ENCODE measurements at regions not wholly inside any gene's neighbourhood (a gene's known extent, or its start where the extent isn't known, plus 50 kb on each side); places are given as distances from the start of the nearest gene placed in this dataset.
A peak's percentile ranks its signal among the peaks of the same experiment; 100 is the strongest.

GRCh38 chr4:54976031-54976430, 149.4 kb downstream of the KDR start:
- no peak for TF ChIP-seq CREB1 (IDR thresholded peaks at IDR 0.05; ENCODE audit: low read depth)
- TF ChIP-seq YY1 (IDR thresholded peaks at IDR 0.05; ENCODE audit: low read depth) = no peak
- TF ChIP-seq ZBTB7A (IDR thresholded peaks at IDR 0.05; ENCODE audit: low read depth) = no peak
- no peak for TF ChIP-seq TEAD4 (IDR thresholded peaks at IDR 0.05)
- no peak for TF ChIP-seq RAD21 (IDR thresholded peaks at IDR 0.05; ENCODE audit: low read depth)

GRCh38 chr4:54973784-54974183, 151.6 kb downstream of the KDR start:
- TF ChIP-seq ZBTB7A (IDR thresholded peaks at IDR 0.05; ENCODE audit: low read depth) = no peak
- no peak for TF ChIP-seq YY1 (IDR thresholded peaks at IDR 0.05; ENCODE audit: low read depth)
- TF ChIP-seq MAX (IDR thresholded peaks at IDR 0.05) = no peak
- TF ChIP-seq NFIC (IDR thresholded peaks at IDR 0.05) = no peak
- no peak for TF ChIP-seq USF1 (IDR thresholded peaks at IDR 0.05)
- TF ChIP-seq TAF1 (IDR thresholded peaks at IDR 0.05; ENCODE audit: low read depth) = no peak

- no peak for TF ChIP-seq USF1 (IDR thresholded peaks at IDR 0.05)
- peak; percentile 72 for TF ChIP-seq RAD21 (IDR thresholded peaks at IDR 0.05; ENCODE audit: low read depth)
Observed at GRCh38 chr4:54971474-54971950, 153.9 kb downstream of the KDR start.

GRCh38 chr4:54967289-54967688, 158.1 kb downstream of the KDR start:
- TF ChIP-seq CREB1 (IDR thresholded peaks at IDR 0.05; ENCODE audit: low read depth) (no peak), RAD21 (IDR thresholded peaks at IDR 0.05; ENCODE audit: low read depth) (no peak)

- TF ChIP-seq RAD21 (IDR thresholded peaks at IDR 0.05; ENCODE audit: low read depth) (peak; percentile 67), FOXM1 (IDR thresholded peaks at IDR 0.05; ENCODE audit: borderline replicate concordance, low read depth) (no peak)
Observed at GRCh38 chr4:54961357-54961975, 163.9 kb downstream of the KDR start.

- TF ChIP-seq CREB1 (IDR thresholded peaks at IDR 0.05; ENCODE audit: low read depth) (no peak), TEAD4 (IDR thresholded peaks at IDR 0.05) (no peak), NFIC (IDR thresholded peaks at IDR 0.05) (no peak), RAD21 (IDR thresholded peaks at IDR 0.05; ENCODE audit: low read depth) (no peak), TCF12 (IDR thresholded peaks at IDR 0.05; ENCODE audit: low read depth) (no peak), MAX (IDR thresholded peaks at IDR 0.05) (no peak), EGR1 (IDR thresholded peaks at IDR 0.05) (no peak), TAF1 (IDR thresholded peaks at IDR 0.05; ENCODE audit: low read depth) (no peak), FOXM1 (IDR thresholded peaks at IDR 0.05; ENCODE audit: borderline replicate concordance, low read depth) (no peak), ZBTB7A (IDR thresholded peaks at IDR 0.05; ENCODE audit: low read depth) (no peak), YY1 (IDR thresholded peaks at IDR 0.05; ENCODE audit: low read depth) (no peak), EP300 (IDR thresholded peaks at IDR 0.05; ENCODE audit: borderline replicate concordance) (no peak), CEBPB (IDR thresholded peaks at IDR 0.05) (no peak), USF1 (IDR thresholded peaks at IDR 0.05) (no peak), REST (IDR thresholded peaks at IDR 0.05; ENCODE audit: low read depth) (no peak)
Observed at GRCh38 chr4:54959651-54960116, 165.7 kb downstream of the KDR start.

- TF ChIP-seq REST (IDR thresholded peaks at IDR 0.05; ENCODE audit: low read depth) (no peak), CREB1 (IDR thresholded peaks at IDR 0.05; ENCODE audit: low read depth) (no peak)
Observed at GRCh38 chr4:54959131-54959530, 166.3 kb downstream of the KDR start.

All from Ishikawa (cell line).